ENCODE measurements at regions not wholly inside any gene's neighbourhood (a gene's known extent, or its start where the extent isn't known, plus 50 kb on each side); places are given as distances from the start of the nearest gene placed in this dataset.

DNA sequence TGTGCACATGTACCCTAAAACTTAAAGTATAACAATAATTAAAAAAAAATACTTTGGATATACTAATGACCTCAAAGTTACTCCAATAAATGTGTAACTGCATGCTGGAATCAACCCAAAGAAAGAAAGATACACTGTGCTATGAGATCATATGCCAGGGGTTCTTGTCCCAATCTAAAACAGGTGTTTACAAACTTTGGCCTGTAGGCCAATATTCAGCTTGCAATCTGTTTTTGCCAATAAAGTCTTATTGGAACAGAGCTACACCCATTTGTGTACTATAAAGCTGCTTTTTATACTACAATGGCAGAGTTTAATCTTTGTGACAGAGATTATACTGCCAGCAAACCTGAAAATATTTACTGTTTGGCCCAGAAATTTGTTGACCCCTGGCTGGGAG is 138.8 kb upstream of the AFF2 start:
- Histone ChIP-seq H3K36me3 (no peaks in the 10 kb centered on the region), H3K9me3 (no peaks in the 10 kb centered on the region), H3K4me1 (no peaks in the 10 kb centered on the region), H3K27me3 (no peaks in the 10 kb centered on the region), H3K4me3 (no peak overlapping the region), H3K27ac (no peak overlapping the region)
- intact Hi-C loops (cut with DNase I) = no loop called here
- no peak for ATAC-seq
- DNase-seq = no peak
- TF ChIP-seq, protein P1, sequence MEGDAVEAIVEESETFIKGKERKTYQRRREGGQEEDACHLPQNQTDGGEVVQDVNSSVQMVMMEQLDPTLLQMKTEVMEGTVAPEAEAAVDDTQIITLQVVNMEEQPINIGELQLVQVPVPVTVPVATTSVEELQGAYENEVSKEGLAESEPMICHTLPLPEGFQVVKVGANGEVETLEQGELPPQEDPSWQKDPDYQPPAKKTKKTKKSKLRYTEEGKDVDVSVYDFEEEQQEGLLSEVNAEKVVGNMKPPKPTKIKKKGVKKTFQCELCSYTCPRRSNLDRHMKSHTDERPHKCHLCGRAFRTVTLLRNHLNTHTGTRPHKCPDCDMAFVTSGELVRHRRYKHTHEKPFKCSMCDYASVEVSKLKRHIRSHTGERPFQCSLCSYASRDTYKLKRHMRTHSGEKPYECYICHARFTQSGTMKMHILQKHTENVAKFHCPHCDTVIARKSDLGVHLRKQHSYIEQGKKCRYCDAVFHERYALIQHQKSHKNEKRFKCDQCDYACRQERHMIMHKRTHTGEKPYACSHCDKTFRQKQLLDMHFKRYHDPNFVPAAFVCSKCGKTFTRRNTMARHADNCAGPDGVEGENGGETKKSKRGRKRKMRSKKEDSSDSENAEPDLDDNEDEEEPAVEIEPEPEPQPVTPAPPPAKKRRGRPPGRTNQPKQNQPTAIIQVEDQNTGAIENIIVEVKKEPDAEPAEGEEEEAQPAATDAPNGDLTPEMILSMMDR (IDR thresholded peaks at IDR 0.05) = no peak

DNA sequence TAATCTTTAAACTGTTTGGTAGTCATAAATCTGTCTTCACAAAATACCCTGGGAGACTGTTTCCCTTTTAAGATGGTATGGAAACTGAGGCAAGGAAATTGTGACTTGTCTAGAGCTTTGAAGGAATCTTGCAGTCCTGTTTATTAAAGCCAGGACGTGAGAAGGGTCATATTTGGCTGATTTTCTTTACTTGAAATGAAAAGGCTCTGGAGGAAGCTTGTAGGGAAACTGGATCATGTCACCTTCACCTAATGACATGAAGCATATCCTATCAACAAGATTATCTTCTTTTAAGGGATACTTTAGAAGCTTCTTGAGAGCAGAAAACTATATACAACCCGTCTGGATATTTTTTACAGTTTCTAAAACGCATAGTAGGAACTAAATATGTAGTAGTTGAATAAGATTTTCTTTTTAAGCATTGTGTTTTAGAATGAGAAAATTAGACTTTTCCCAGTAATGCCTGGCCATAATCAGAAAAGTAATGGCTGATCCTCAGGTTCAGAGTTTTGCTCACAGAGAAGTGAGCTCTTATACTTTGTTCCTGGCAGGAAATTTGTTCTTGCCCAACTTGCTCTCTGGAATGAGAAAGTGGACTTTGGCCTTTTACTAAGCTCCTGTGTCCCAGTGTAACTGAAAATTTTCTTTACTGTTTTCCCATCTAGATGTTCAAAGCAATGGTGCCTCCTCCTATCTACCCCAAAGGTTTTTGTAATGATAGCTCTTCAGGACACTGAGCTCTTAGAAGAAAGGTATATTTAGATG is 136.8 kb upstream of the AFF2 start:
- DNase-seq (no peak), ATAC-seq (no peak)
- Histone ChIP-seq H3K27me3 (no peaks in the 10 kb centered on the region), H3K9me3 (no peaks in the 10 kb centered on the region), H3K4me3 (no peak overlapping the region), H3K36me3 (no peaks in the 10 kb centered on the region), H3K27ac (no peak overlapping the region), H3K4me1 (no peaks in the 10 kb centered on the region)
- TF ChIP-seq, protein P1 (IDR thresholded peaks at IDR 0.05) = no peak
- intact Hi-C loops (cut with DNase I) = no loop called here

DNA sequence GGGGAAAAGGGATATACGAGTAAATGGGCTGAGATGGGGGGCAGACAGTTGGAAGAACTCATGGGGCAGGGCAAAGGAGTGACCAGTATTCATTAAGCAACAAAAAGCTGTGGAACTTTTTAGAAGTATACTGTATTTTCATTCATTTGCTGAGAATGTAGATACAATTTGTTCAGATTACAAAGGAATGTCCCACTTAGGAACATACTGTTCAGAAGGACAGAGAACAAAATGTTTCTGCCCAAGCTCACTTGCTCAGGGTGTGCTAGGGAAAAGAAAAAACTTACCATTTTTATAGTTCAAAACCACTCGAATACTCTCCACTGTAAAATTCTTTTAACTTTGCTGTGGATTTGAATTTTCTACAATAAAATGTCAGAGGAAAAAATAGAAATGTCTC is 135.2 kb upstream of the AFF2 start:
- Histone ChIP-seq H3K4me3 (no peak overlapping the region), H3K4me1 (no peaks in the 10 kb centered on the region), H3K36me3 (no peaks in the 10 kb centered on the region), H3K27me3 (no peaks in the 10 kb centered on the region), H3K27ac (no peak overlapping the region), H3K9me3 (no peaks in the 10 kb centered on the region)
- TF ChIP-seq, protein P1 (IDR thresholded peaks at IDR 0.05) = no peak
- no peak for DNase-seq
- ATAC-seq = no peak
- intact Hi-C loops (cut with DNase I) = no loop called here

DNA sequence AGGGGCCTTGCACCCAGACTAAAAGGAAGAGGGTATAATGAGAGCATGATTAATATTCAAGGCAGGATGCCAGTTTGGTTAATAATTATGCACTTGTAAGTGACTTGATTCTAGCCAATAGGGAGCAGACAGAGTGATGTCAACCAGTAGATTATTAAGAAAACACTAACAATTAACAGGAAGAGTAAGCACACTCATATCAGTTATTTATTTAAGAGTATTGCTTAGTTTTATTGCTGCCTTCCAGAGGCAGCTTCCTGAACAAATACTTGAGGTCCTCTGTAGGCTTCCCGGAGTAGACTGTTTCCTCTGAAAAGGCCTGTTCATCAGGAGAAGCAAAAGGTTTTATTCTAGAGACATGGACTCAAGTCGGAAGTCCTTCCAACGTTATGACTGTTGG is 129.1 kb upstream of the AFF2 start:
- intact Hi-C loops (cut with DNase I) = no loop called here
- ATAC-seq (no peak), DNase-seq (no peak)
- TF ChIP-seq, protein P1 (IDR thresholded peaks at IDR 0.05) = no peak
- Histone ChIP-seq H3K36me3 (no peaks in the 10 kb centered on the region), H3K9me3 (no peaks in the 10 kb centered on the region), H3K4me3 (no peak overlapping the region), H3K4me1 (no peaks in the 10 kb centered on the region), H3K27ac (no peak overlapping the region), H3K27me3 (no peaks in the 10 kb centered on the region)

DNA sequence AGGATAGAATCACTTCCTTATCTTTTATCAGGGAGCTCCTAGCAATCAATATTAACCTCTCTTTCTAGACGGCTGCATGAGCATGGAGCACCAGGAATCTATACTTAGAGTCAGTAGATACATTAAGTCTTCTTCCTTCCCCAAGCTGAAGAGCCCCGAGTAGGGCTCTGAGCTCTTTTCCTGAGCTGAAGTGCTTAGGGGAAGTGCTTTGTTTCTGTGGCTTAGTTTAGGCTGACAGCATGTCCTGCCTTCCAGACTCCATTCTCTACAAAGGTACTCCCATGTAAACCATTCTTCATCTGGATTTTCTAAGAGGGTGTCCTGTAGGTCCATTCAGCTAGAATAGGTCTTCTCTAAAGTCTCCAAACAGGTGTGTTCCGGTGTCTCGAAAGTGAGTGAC is 127.5 kb upstream of the AFF2 start:
- ATAC-seq = no peak
- intact Hi-C loops (cut with DNase I) = no loop called here
- TF ChIP-seq, protein P1 (IDR thresholded peaks at IDR 0.05) = no peak

More for the DNA sequence above, 127.5 kb upstream of the AFF2 start:
- no peak for DNase-seq
- Histone ChIP-seq H3K27ac (no peak overlapping the region), H3K4me3 (no peak overlapping the region), H3K27me3 (no peaks in the 10 kb centered on the region), H3K36me3 (no peaks in the 10 kb centered on the region), H3K4me1 (no peaks in the 10 kb centered on the region), H3K9me3 (no peaks in the 10 kb centered on the region)

Data from left lung (tissue), 4 donors.